B cell (primary cell): ENCODE measurements at regions not wholly inside any gene's neighbourhood (a gene's known extent, or its start where the extent isn't known, plus 50 kb on each side); places are given as distances from the start of the nearest gene placed in this dataset.

Source experiments
- ATAC-seq: fragments of 200-7000 bp; cut with Tn5 transposase; one replicate; pipeline ENCODE4 v1.10.0; 2021; ENCODE audit warnings: low read depth, mild to moderate bottlenecking, moderate number of reproducible peaks, moderate library complexity
- CTCF ChIA-PET: fragments of 350-600 bp; sonication (Branson Sonifier 250); formaldehyde crosslinking; loops from one replicate; lab custom pipeline; 2021; ENCODE audit warnings: antibody characterized with exemption, inconsistent platforms; lab: Charles Lee
- POLR2A ChIA-PET: fragments of 350-600 bp; sonication (Branson Sonifier 250); formaldehyde crosslinking; loops from one replicate; lab custom pipeline; 2021; ENCODE audit warnings: antibody characterized with exemption; lab: Charles Lee
- DNase-seq: peaks from one replicate; pipeline ENCODE4 v3.0.0; 2013
- H2AFZ ChIP-seq: 2 replicates; pipeline ENCODE4 v1.6.1; 2012; ENCODE audit warnings: mild to moderate bottlenecking, low read depth, low read length; ENCODE audit not compliant: insufficient read depth, poor library complexity, severe bottlenecking
- H3K27ac ChIP-seq, 2 donors: 1 replicate in 1 of 2; 2 replicates in 1 of 2; pipeline ENCODE4 v1.5.1; 2012 to 2013; ENCODE audit warnings: low read length in 2 of 2, mild to moderate bottlenecking in 2 of 2, moderate library complexity in 1 of 2
- H3K27me3 ChIP-seq, 4 experiments: fragments of 200-600 bp in 1 of 4; sonication (generic) in 1 of 4; replicated peaks in 1 of 4; 1 replicate in 2 of 4; 2 replicates in 2 of 4; pipeline versions ENCODE4 v1.6.1 to v1.7.0; 2013 to 2016; ENCODE audit warnings: low read length in 3 of 4, mild to moderate bottlenecking in 2 of 4, mixed read lengths in 1 of 4, moderate library complexity in 1 of 4; ENCODE audit not compliant: insufficient read depth in 4 of 4, control insufficient read depth in 3 of 4; ENCODE audit errors: control extremely low read depth in 1 of 4
- H3K36me3 ChIP-seq, 2 experiments: replicated peaks in 1 of 2; 1 replicate in 1 of 2; 2 replicates in 1 of 2; pipeline versions ENCODE4 v1.6.1 to v1.7.1; 2013; ENCODE audit warnings: low read length in 1 of 2; ENCODE audit not compliant: insufficient read depth in 2 of 2, control insufficient read depth in 1 of 2; ENCODE audit errors: control extremely low read depth in 1 of 2, extremely low read depth in 1 of 2
- H3K4me1 ChIP-seq, 2 donors: fragments of 200-600 bp in 1 of 2; sonication (generic) in 1 of 2; 1 replicate in 1 of 2; 2 replicates in 1 of 2; pipeline versions ENCODE4 v1.5.1 to v1.6.1; 2013 to 2017; ENCODE audit warnings: low read length in 2 of 2; ENCODE audit not compliant: control insufficient read depth in 2 of 2, insufficient read depth in 2 of 2
- H3K4me2 ChIP-seq: replicated peaks from 2 replicates; pipeline ENCODE3; 2012; ENCODE audit warnings: mild to moderate bottlenecking, low read depth, low read length; ENCODE audit not compliant: poor library complexity, severe bottlenecking
- H3K4me3 ChIP-seq, 5 experiments: fragments of 200-600 bp in 1 of 5; sonication (generic) in 1 of 5; 1 replicate in 3 of 5; 2 replicates in 2 of 5; pipeline versions ENCODE4 v1.5.1 to v1.7.0; 2011 to 2016; ENCODE audit warnings: low read length in 4 of 5, mild to moderate bottlenecking in 4 of 5, low read depth in 2 of 5, control low read depth in 1 of 5, moderate library complexity in 1 of 5; ENCODE audit not compliant: insufficient read depth in 1 of 5; ENCODE audit errors: control extremely low read depth in 1 of 5, extremely low read depth in 1 of 5
- H3K79me2 ChIP-seq: fragments of 200-600 bp; sonication (generic); one replicate; pipeline ENCODE4 v1.6.0; 2016; ENCODE audit warnings: low read length; ENCODE audit not compliant: control insufficient read depth, insufficient read depth
- H3K9ac ChIP-seq: fragments of 200-600 bp; sonication (generic); 2 replicates; pipeline ENCODE4 v1.6.1; 2017; ENCODE audit warnings: mild to moderate bottlenecking, low read length, moderate library complexity
- H3K9me3 ChIP-seq, 3 donors: one replicate each; pipeline versions ENCODE4 v1.6.1 to v1.7.1; 2013; ENCODE audit warnings: low read length in 2 of 3; ENCODE audit not compliant: control insufficient read depth in 2 of 3, insufficient read depth in 1 of 3; ENCODE audit errors: control extremely low read depth in 1 of 3
- H4K20me1 ChIP-seq: 2 replicates; pipeline ENCODE4 v1.6.0; 2012; ENCODE audit warnings: mild to moderate bottlenecking, low read length; ENCODE audit not compliant: insufficient read depth, control insufficient read depth, poor library complexity, severe bottlenecking
- H3K27ac Mint-ChIP-seq: one replicate; pipeline ENCODE4 v1.8.0; 2021; ENCODE audit warnings: mixed read lengths
- H3K27me3 Mint-ChIP-seq: one replicate; pipeline ENCODE4 v1.8.0; 2021; ENCODE audit warnings: mixed read lengths
- H3K4me1 Mint-ChIP-seq: one replicate; pipeline ENCODE4 v1.8.0; 2021; ENCODE audit warnings: mixed read lengths
- H3K4me3 Mint-ChIP-seq: one replicate; pipeline ENCODE4 v1.8.0; 2021; ENCODE audit warnings: mixed read lengths
- H3K9me3 Mint-ChIP-seq: one replicate; pipeline ENCODE4 v1.8.0; 2022; ENCODE audit warnings: mixed read lengths; ENCODE audit not compliant: insufficient read depth
- EZH2 ChIP-seq: IDR thresholded peaks from 2 replicates; pipeline ENCODE4 v1.6.1; 2012; ENCODE audit warnings: borderline replicate concordance, low read depth, mild to moderate bottlenecking, moderate library complexity, low read length; ENCODE audit not compliant: insufficient read depth, poor library complexity, severe bottlenecking
- WGBS: methylation state at CpG from one replicate; pipeline ENCODE4 v1.1.5; 2013; ENCODE audit warnings: missing lambda C conversion rate; ENCODE audit not compliant: insufficient coverage; 5-methylcytosine and 5-hydroxymethylcytosine counted together
- intact Hi-C: fragments of 100-400 bp; cut with micrococcal nuclease; formaldehyde crosslinking; loops from one replicate; pipeline ENCODE4 v1.10.0; 2022
- TF ChIP-seq, protein P1 (sequence below): fragments of 200-600 bp; IDR thresholded peaks from one replicate; pipeline ENCODE4 v1.8.0; 2022; ENCODE audit warnings: antibody characterized with exemption, mild to moderate bottlenecking

DNA sequence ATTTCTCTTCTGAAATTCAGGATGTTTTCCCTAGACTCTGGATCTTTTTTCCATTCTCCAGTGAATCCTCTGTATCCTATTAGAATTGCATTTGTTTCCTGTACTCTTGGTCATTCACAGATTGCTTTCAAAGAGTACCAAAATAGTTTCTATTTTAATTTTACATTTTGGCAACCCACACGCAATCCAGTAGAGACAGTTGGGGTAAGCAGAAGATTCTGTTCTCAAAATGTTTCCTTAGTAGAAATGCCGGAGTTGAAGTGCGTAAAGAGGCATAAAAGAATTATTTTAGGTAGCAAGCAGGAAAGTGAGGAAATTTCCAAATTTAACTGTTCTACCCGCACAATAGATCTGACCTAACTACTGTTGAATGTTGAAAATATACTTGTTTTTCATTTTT is 842.4 kb downstream of the LUZP2 start:
- Mint-ChIP-seq H3K4me1 (no peaks in the 10 kb centered on the region), H3K4me3 (no peak overlapping the region), H3K27me3 (no peaks in the 10 kb centered on the region), H3K9me3 (no peaks in the 10 kb centered on the region), H3K27ac (no peak overlapping the region)
- no peak overlapping the region for H3K4me3 ChIP-seq
- no peaks in the 10 kb centered on the region for H3K9me3 ChIP-seq
- H3K27me3 ChIP-seq, result no peaks in the 10 kb centered on the region
- CTCF ChIA-PET, result no interaction called here
- H3K4me2 ChIP-seq, result no peak overlapping the region
- TF ChIP-seq, protein P1, sequence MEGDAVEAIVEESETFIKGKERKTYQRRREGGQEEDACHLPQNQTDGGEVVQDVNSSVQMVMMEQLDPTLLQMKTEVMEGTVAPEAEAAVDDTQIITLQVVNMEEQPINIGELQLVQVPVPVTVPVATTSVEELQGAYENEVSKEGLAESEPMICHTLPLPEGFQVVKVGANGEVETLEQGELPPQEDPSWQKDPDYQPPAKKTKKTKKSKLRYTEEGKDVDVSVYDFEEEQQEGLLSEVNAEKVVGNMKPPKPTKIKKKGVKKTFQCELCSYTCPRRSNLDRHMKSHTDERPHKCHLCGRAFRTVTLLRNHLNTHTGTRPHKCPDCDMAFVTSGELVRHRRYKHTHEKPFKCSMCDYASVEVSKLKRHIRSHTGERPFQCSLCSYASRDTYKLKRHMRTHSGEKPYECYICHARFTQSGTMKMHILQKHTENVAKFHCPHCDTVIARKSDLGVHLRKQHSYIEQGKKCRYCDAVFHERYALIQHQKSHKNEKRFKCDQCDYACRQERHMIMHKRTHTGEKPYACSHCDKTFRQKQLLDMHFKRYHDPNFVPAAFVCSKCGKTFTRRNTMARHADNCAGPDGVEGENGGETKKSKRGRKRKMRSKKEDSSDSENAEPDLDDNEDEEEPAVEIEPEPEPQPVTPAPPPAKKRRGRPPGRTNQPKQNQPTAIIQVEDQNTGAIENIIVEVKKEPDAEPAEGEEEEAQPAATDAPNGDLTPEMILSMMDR, result no peak
- TF ChIP-seq EZH2, result no peak
- ATAC-seq, result no peak
- H4K20me1 ChIP-seq, result no peaks in the 10 kb centered on the region
- no peak overlapping the region for H2AFZ ChIP-seq
- intact Hi-C loops, result no loop called here
- no peak for DNase-seq
- no peak overlapping the region for H3K27ac ChIP-seq
- no peaks in the 10 kb centered on the region for H3K4me1 ChIP-seq
- POLR2A ChIA-PET, result no interaction called here
- WGBS, result no CpG with 5 or more reads among the region's 4 CpGs
- no peaks in the 10 kb centered on the region for H3K36me3 ChIP-seq
- H3K9ac ChIP-seq, result no peak overlapping the region
- no peaks in the 10 kb centered on the region for H3K79me2 ChIP-seq

DNA sequence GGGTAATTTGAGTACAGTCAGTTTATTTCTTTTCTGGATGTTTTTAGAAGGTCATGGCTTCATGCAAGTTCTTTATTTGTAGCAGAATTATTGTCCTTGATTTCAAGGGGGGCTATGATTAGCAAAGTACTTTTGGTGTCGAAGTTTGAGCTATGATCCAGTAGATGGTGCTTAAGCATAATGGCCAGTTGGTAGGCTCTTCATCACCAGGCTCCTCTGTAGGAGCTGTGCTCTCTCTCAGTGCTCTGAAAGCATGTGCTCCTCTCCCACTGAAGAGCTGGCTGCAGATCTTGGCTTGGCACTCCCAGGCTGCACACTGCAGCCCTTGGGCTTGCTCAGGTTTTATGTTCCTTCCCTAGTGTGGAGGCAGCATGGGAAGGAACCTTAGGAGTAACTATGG is 852.7 kb downstream of the LUZP2 start:
- no peaks in the 10 kb centered on the region for H3K4me1 ChIP-seq
- intact Hi-C loops, result no loop called here
- TF ChIP-seq EZH2, result no peak
- TF ChIP-seq, protein P1, result no peak
- ATAC-seq, result no peak
- POLR2A ChIA-PET, result no interaction called here
- H3K27ac ChIP-seq, result no peak overlapping the region
- no peak overlapping the region for H3K4me3 ChIP-seq
- CTCF ChIA-PET, result no interaction called here
- no peaks in the 10 kb centered on the region for H4K20me1 ChIP-seq
- Mint-ChIP-seq H3K4me3 (no peak overlapping the region), H3K4me1 (no peaks in the 10 kb centered on the region), H3K27ac (no peak overlapping the region), H3K27me3 (no peaks in the 10 kb centered on the region), H3K9me3 (no peaks in the 10 kb centered on the region)
- H3K9ac ChIP-seq, result no peak overlapping the region
- no peak overlapping the region for H2AFZ ChIP-seq
- no peak overlapping the region for H3K4me2 ChIP-seq
- no peak for DNase-seq
- WGBS, result 75% methylated on average over 1 of the region's 1 CpG
- no peaks in the 10 kb centered on the region for H3K36me3 ChIP-seq
- H3K27me3 ChIP-seq, result no peaks in the 10 kb centered on the region
- no peaks in the 10 kb centered on the region for H3K79me2 ChIP-seq
- H3K9me3 ChIP-seq, result peaks cover 0 to 21% (median 0%) of the 10 kb centered on the region in 3 donors
